ENCODE measurements at regions not wholly inside any gene's neighbourhood (a gene's known extent, or its start where the extent isn't known, plus 50 kb on each side); places are given as distances from the start of the nearest gene placed in this dataset.

- H3K36me3 Mint-ChIP-seq (ENCODE audit: low read depth), result no peaks in the 10 kb centered on the region
- no peak overlapping the region for H3K4me3 Mint-ChIP-seq
- no peaks in the 10 kb centered on the region for H3K4me1 Mint-ChIP-seq
- H3K27me3 Mint-ChIP-seq, result no peaks in the 10 kb centered on the region
- DNase-seq, result no peak
- H3K9me3 Mint-ChIP-seq, result peaks cover 5% of the 10 kb centered on the region
- no peak overlapping the region for H3K27ac Mint-ChIP-seq
- intact Hi-C loops (cut with micrococcal nuclease), result no loop called here
These were observed 244.4 kb upstream of the FBXL7 start for GRCh38 chr5:15255576-15255975.

GRCh38 chr5:15254607-15255006, 245.4 kb upstream of the FBXL7 start:
- no peak for DNase-seq
- Mint-ChIP-seq H3K27me3 (no peaks in the 10 kb centered on the region), H3K36me3 (ENCODE audit: low read depth) (no peaks in the 10 kb centered on the region), H3K27ac (no peak overlapping the region), H3K9me3 (no peaks in the 10 kb centered on the region), H3K4me3 (no peak overlapping the region), H3K4me1 (no peaks in the 10 kb centered on the region)
- intact Hi-C loops (cut with micrococcal nuclease), result no loop called here

GRCh38 chr5:15252331-15252730, 247.6 kb upstream of the FBXL7 start:
- no peaks in the 10 kb centered on the region for H3K4me1 Mint-ChIP-seq

GRCh38 chr5:15249152-15249551, 250.8 kb upstream of the FBXL7 start:
- no peaks in the 10 kb centered on the region for H3K9me3 Mint-ChIP-seq
- no peaks in the 10 kb centered on the region for H3K36me3 Mint-ChIP-seq (ENCODE audit: low read depth)
- DNase-seq, result no peak
- intact Hi-C loops (cut with micrococcal nuclease), result no loop called here
- H3K4me1 Mint-ChIP-seq, result no peaks in the 10 kb centered on the region
- no peak overlapping the region for H3K4me3 Mint-ChIP-seq
- H3K27ac Mint-ChIP-seq, result no peak overlapping the region
- H3K27me3 Mint-ChIP-seq, result no peaks in the 10 kb centered on the region

More at GRCh38 chr5:15252331-15252730, 247.6 kb upstream of the FBXL7 start:
- H3K27me3 Mint-ChIP-seq, result no peaks in the 10 kb centered on the region
- no peak for DNase-seq
- intact Hi-C loops (cut with micrococcal nuclease), result no loop called here
- H3K36me3 Mint-ChIP-seq (ENCODE audit: low read depth), result no peaks in the 10 kb centered on the region
- no peaks in the 10 kb centered on the region for H3K9me3 Mint-ChIP-seq
- no peak overlapping the region for H3K4me3 Mint-ChIP-seq
- H3K27ac Mint-ChIP-seq, result no peak overlapping the region

GRCh38 chr5:15248731-15249130, 251.2 kb upstream of the FBXL7 start:
- Mint-ChIP-seq H3K4me3 (no peak overlapping the region), H3K27me3 (no peaks in the 10 kb centered on the region), H3K36me3 (ENCODE audit: low read depth) (no peaks in the 10 kb centered on the region), H3K27ac (no peak overlapping the region), H3K9me3 (no peaks in the 10 kb centered on the region), H3K4me1 (no peaks in the 10 kb centered on the region)
- intact Hi-C loops (cut with micrococcal nuclease), result no loop called here
- no peak for DNase-seq

- intact Hi-C loops (cut with micrococcal nuclease), result no loop called here
- no peak for DNase-seq
- Mint-ChIP-seq H3K4me3 (no peak overlapping the region), H3K36me3 (ENCODE audit: low read depth) (no peaks in the 10 kb centered on the region), H3K9me3 (no peaks in the 10 kb centered on the region), H3K27ac (no peak overlapping the region), H3K27me3 (no peaks in the 10 kb centered on the region), H3K4me1 (no peaks in the 10 kb centered on the region)
These were observed 254.1 kb upstream of the FBXL7 start for GRCh38 chr5:15245913-15246312.

- Mint-ChIP-seq H3K4me3 (no peak overlapping the region), H3K27me3 (no peaks in the 10 kb centered on the region), H3K36me3 (ENCODE audit: low read depth) (no peaks in the 10 kb centered on the region), H3K27ac (no peak overlapping the region), H3K9me3 (peaks cover 9% of the 10 kb centered on the region), H3K4me1 (no peaks in the 10 kb centered on the region)
- intact Hi-C loops (cut with micrococcal nuclease), result no loop called here
- no peak for DNase-seq
These were observed 256.5 kb upstream of the FBXL7 start for GRCh38 chr5:15243301-15244020.

- no peaks in the 10 kb centered on the region for H3K27me3 Mint-ChIP-seq
- no peak overlapping the region for H3K4me3 Mint-ChIP-seq
- intact Hi-C loops (cut with micrococcal nuclease), result no loop called here
- no peak overlapping the region for H3K27ac Mint-ChIP-seq
- peaks cover 9% of the 10 kb centered on the region for H3K9me3 Mint-ChIP-seq
- DNase-seq, result no peak
- no peaks in the 10 kb centered on the region for H3K36me3 Mint-ChIP-seq (ENCODE audit: low read depth)
- H3K4me1 Mint-ChIP-seq, result no peaks in the 10 kb centered on the region
These were observed 258.7 kb upstream of the FBXL7 start for GRCh38 chr5:15241216-15241821.

- Mint-ChIP-seq H3K4me1 (no peaks in the 10 kb centered on the region), H3K27ac (no peak overlapping the region), H3K9me3 (peaks cover 9% of the 10 kb centered on the region), H3K4me3 (no peak overlapping the region), H3K36me3 (ENCODE audit: low read depth) (no peaks in the 10 kb centered on the region), H3K27me3 (no peaks in the 10 kb centered on the region)
- intact Hi-C loops (cut with micrococcal nuclease), result no loop called here
- no peak for DNase-seq
These were observed 262.0 kb upstream of the FBXL7 start for GRCh38 chr5:15238006-15238405.

GRCh38 chr5:15236911-15237508, 263.0 kb upstream of the FBXL7 start:
- Mint-ChIP-seq H3K4me3 (no peak overlapping the region), H3K36me3 (ENCODE audit: low read depth) (no peaks in the 10 kb centered on the region), H3K27me3 (no peaks in the 10 kb centered on the region)

GRCh38 chr5:15234911-15235310, 265.1 kb upstream of the FBXL7 start:
- Mint-ChIP-seq H3K4me1 (no peaks in the 10 kb centered on the region), H3K4me3 (no peak overlapping the region), H3K36me3 (ENCODE audit: low read depth) (no peaks in the 10 kb centered on the region), H3K27ac (no peak overlapping the region), H3K9me3 (peaks cover 13% of the 10 kb centered on the region), H3K27me3 (no peaks in the 10 kb centered on the region)
- no peak for DNase-seq
- intact Hi-C loops (cut with micrococcal nuclease), result no loop called here

More at GRCh38 chr5:15236911-15237508, 263.0 kb upstream of the FBXL7 start:
- Mint-ChIP-seq H3K27ac (no peak overlapping the region), H3K4me1 (no peaks in the 10 kb centered on the region), H3K9me3 (peaks cover 9% of the 10 kb centered on the region)
- intact Hi-C loops (cut with micrococcal nuclease), result no loop called here
- no peak for DNase-seq

- intact Hi-C loops (cut with micrococcal nuclease), result no loop called here
- DNase-seq, result no peak
- no peaks in the 10 kb centered on the region for H3K27me3 Mint-ChIP-seq
- peaks cover 11% of the 10 kb centered on the region for H3K9me3 Mint-ChIP-seq
- H3K4me3 Mint-ChIP-seq, result no peak overlapping the region
- no peak overlapping the region for H3K27ac Mint-ChIP-seq
- H3K36me3 Mint-ChIP-seq (ENCODE audit: low read depth), result no peaks in the 10 kb centered on the region
- H3K4me1 Mint-ChIP-seq, result no peaks in the 10 kb centered on the region
These were observed 265.6 kb upstream of the FBXL7 start for GRCh38 chr5:15234366-15234765.

GRCh38 chr5:15233566-15233965, 266.4 kb upstream of the FBXL7 start:
- H3K36me3 Mint-ChIP-seq (ENCODE audit: low read depth), result no peaks in the 10 kb centered on the region
- intact Hi-C loops (cut with micrococcal nuclease), result no loop called here
- no peaks in the 10 kb centered on the region for H3K4me1 Mint-ChIP-seq
- no peak overlapping the region for H3K4me3 Mint-ChIP-seq
- H3K27me3 Mint-ChIP-seq, result no peaks in the 10 kb centered on the region
- no peak overlapping the region for H3K27ac Mint-ChIP-seq
- H3K9me3 Mint-ChIP-seq, result peaks cover 4% of the 10 kb centered on the region
- DNase-seq, result no peak

- Mint-ChIP-seq H3K27me3 (no peaks in the 10 kb centered on the region), H3K4me1 (no peaks in the 10 kb centered on the region), H3K4me3 (no peak overlapping the region), H3K27ac (no peak overlapping the region), H3K36me3 (ENCODE audit: low read depth) (no peaks in the 10 kb centered on the region), H3K9me3 (peaks cover 3% of the 10 kb centered on the region)
- intact Hi-C loops (cut with micrococcal nuclease), result no loop called here
- no peak for DNase-seq
These were observed 277.8 kb upstream of the FBXL7 start for GRCh38 chr5:15222156-15222555.
